ENCODE measurements at regions not wholly inside any gene's neighbourhood (a gene's known extent, or its start where the extent isn't known, plus 50 kb on each side); places are given as distances from the start of the nearest gene placed in this dataset.
"Not testable (repeated sequence)": the region's sequence is repeated elsewhere in the genome, so short reads cannot be mapped to it uniquely, and the experiment has no call there.

- H3K4me1 ChIP-seq (ENCODE audit: insufficient read depth): peaks cover 5% of the 10 kb centered on the region
- DNase-seq: no peak
- intact Hi-C loops (cut with DNase I): loop anchor here in 1 of 4 donors (10.0 kb wide), 1 partner anchor 425 kb away; no protein-coding TSS in a partner anchor
- WGBS, 3 donors: 95 to 99% (median 95%) methylated on average over 2 of the region's 2 CpGs
- no peaks in the 10 kb centered on the region for H3K27me3 ChIP-seq
- TF ChIP-seq CTCF (IDR thresholded peaks at IDR 0.05) (no peak), EP300 (IDR thresholded peaks at IDR 0.05) (no peak), POLR2A (IDR thresholded peaks at IDR 0.05) (no peak)
- H3K27ac ChIP-seq: no peak overlapping the region
- H3K36me3 ChIP-seq: no peaks in the 10 kb centered on the region
- peaks cover 0 to 2% of the 10 kb centered on the region in 2 donors for H3K9me3 ChIP-seq
- no peak overlapping the region for H3K4me3 ChIP-seq
Measured at GRCh38 chr13:50509771-50510441, 333.6 kb downstream of the DLEU7 start.

- H3K36me3 ChIP-seq; DNase-seq; H3K27me3 ChIP-seq; H3K4me1 ChIP-seq (ENCODE audit: insufficient read depth); H3K4me3 ChIP-seq; H3K9me3 ChIP-seq; H3K27ac ChIP-seq: not testable (repeated sequence)
- intact Hi-C loops (cut with DNase I): loop anchor here in 1 of 4 donors (10.0 kb wide), 1 partner anchor 426 kb away; no protein-coding TSS in a partner anchor
- WGBS, 3 donors: 0 to 100% (median 0%) methylated on average over 1 of the region's 1 CpG
Measured at GRCh38 chr13:50510885-50511545, 332.5 kb downstream of the DLEU7 start.

GRCh38 chr13:50511877-50512341, 331.6 kb downstream of the DLEU7 start:
- WGBS, 3 donors: 74 to 80% (median 76%) methylated on average over 4 of the region's 4 CpGs

GRCh38 chr13:50512474-50513299, 330.8 kb downstream of the DLEU7 start:
- Histone ChIP-seq H3K4me3 (peak overlapping the region; percentile 28), H3K4me1 (ENCODE audit: insufficient read depth) (peaks cover 5% of the 10 kb centered on the region), H3K27me3 (no peaks in the 10 kb centered on the region), H3K36me3 (no peaks in the 10 kb centered on the region), H3K27ac (peak overlapping the region in 1 of 2 donors; percentile 55), H3K9me3 (peaks cover 0 to 2% of the 10 kb centered on the region in 2 donors)
- DNase-seq: peak; percentile 46 to 61 (median 53)
- WGBS, 3 donors: 13 to 16% (median 13%) methylated on average over 12 of the region's 12 CpGs
- no peak for TF ChIP-seq EP300 (IDR thresholded peaks at IDR 0.05)
- no peak for TF ChIP-seq POLR2A (IDR thresholded peaks at IDR 0.05)
- TF ChIP-seq CTCF (IDR thresholded peaks at IDR 0.05): no peak
- intact Hi-C loops (cut with DNase I): loop anchor here in 1 of 4 donors (10.0 kb wide), 1 partner anchor 428 kb away; no protein-coding TSS in a partner anchor

More at GRCh38 chr13:50511877-50512341, 331.6 kb downstream of the DLEU7 start:
- intact Hi-C loops (cut with DNase I): loop anchor here in 1 of 4 donors (10.0 kb wide), 1 partner anchor 427 kb away; no protein-coding TSS in a partner anchor
- TF ChIP-seq POLR2A (IDR thresholded peaks at IDR 0.05): no peak
- no peak for TF ChIP-seq EP300 (IDR thresholded peaks at IDR 0.05)
- TF ChIP-seq CTCF (IDR thresholded peaks at IDR 0.05): no peak
- no peak for DNase-seq
- Histone ChIP-seq H3K36me3 (no peaks in the 10 kb centered on the region), H3K4me1 (ENCODE audit: insufficient read depth) (peaks cover 5% of the 10 kb centered on the region), H3K27ac (peak overlapping the region in 1 of 2 donors; percentile 55), H3K9me3 (peaks cover 0 to 2% of the 10 kb centered on the region in 2 donors), H3K4me3 (no peak overlapping the region), H3K27me3 (no peaks in the 10 kb centered on the region)

Measured in ovary (tissue), 7 donors.